GM13977 (cell line): ENCODE measurements at regions not wholly inside any gene's neighbourhood (a gene's known extent, or its start where the extent isn't known, plus 50 kb on each side); places are given as distances from the start of the nearest gene placed in this dataset.

Source experiments
- DNase-seq: peaks from one replicate; pipeline ENCODE4 v3.0.0; 2012; ENCODE audit warnings: low spot score
- CTCF ChIP-seq: IDR thresholded peaks from 2 replicates; pipeline ENCODE4 v1.5.1; 2012; ENCODE audit warnings: mild to moderate bottlenecking, control low read depth; ENCODE audit not compliant: insufficient read depth; ENCODE audit errors: extremely low read depth, missing control alignments
- in situ Hi-C: fragments of 300-500 bp; cut with MboI; formaldehyde crosslinking; loops from one replicate; pipeline ENCODE4 v1.12.0; 2022; ENCODE audit warnings: low sequenced_read_pairs, low pct_unique_long_range_greater_than_20kb, mixed read lengths, inconsistent platforms; ENCODE audit not compliant: unreplicated experiment

- no peak for DNase-seq
- in situ Hi-C loops: no loop called here
Observed at GRCh38 chr10:28242555-28243204, 60.2 kb downstream of the MPP7 start.

GRCh38 chr10:28241741-28242399 is 61.0 kb downstream of the MPP7 start:
- in situ Hi-C loops: no loop called here
- peak; percentile 48 for DNase-seq
- TF ChIP-seq CTCF: peak; percentile 79

More at GRCh38 chr10:28242555-28243204, 60.2 kb downstream of the MPP7 start:
- TF ChIP-seq CTCF: no peak

GRCh38 chr10:28240400-28240799 is 62.5 kb downstream of the MPP7 start:
- no peak for TF ChIP-seq CTCF
- in situ Hi-C loops: no loop called here
- no peak for DNase-seq

- in situ Hi-C loops: no loop called here
- TF ChIP-seq CTCF: no peak
- no peak for DNase-seq
Observed at GRCh38 chr10:28236591-28236990, 66.3 kb downstream of the MPP7 start.

- DNase-seq: no peak
- in situ Hi-C loops: no loop called here
- TF ChIP-seq CTCF: no peak
Observed at GRCh38 chr10:28220811-28221210, 82.1 kb downstream of the MPP7 start.

GRCh38 chr10:28219251-28219650 is 83.6 kb downstream of the MPP7 start:
- in situ Hi-C loops: no loop called here
- TF ChIP-seq CTCF: no peak
- DNase-seq: no peak
